ENCODE measurements at regions not wholly inside any gene's neighbourhood (a gene's known extent, or its start where the extent isn't known, plus 50 kb on each side); places are given as distances from the start of the nearest gene placed in this dataset.
A peak's percentile ranks its signal among the peaks of the same experiment; 100 is the strongest.
"Not testable (repeated sequence)": the region's sequence is repeated elsewhere in the genome, so short reads cannot be mapped to it uniquely, and the experiment has no call there.

DNA sequence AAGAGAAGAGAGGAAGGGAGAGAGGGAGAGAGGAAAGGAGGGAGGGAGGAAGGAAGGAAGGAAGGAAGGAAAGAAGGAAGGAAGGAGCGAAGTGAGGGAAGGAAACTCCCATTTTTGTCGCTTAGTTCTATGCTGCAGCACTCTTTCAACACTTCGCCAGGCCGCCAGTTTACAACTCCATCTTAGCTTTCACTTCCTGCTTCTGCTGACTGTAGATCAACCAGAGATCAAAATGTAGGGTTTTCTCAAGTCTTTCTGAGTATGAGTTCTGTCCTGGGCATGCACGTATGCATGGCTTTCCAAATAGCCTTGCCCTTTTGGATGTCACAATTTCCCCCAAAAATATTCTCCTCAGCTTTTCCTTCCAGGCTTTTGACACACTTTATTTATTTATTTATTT, 723.4 kb downstream of the TRHDE start:
- no CpG with 5 or more reads among the region's 5 CpGs for WGBS (ENCODE audit: extremely low coverage, insufficient read length, low lambda C conversion rate)
- peaks cover 0 to 2% of the 10 kb centered on the region in 2 experiments; a peak in 1 of 4 replicates for H3K4me1 Mint-ChIP-seq

DNA sequence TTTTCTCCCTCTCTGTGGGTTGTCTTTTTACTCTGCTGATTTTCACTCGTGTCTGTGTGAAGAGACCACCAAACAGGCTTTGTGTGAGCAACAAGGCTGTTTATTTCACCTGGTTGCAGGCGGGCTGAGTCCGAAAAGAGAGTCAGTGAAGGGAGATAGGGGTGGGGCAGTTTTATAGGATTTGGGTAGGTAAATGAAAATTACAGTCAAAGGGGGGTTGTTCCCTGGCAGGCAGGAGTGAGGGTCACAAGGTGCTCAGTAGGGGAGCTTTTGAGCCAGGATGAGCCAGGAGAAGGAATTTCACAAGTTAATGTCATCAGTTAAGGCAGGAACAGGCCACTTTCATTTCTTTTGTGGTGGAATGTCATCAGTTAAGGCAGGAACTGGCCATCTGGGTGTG, 729.6 kb downstream of the TRHDE start:
- not testable (repeated sequence) for H3K18ac ChIP-seq (ENCODE audit: insufficient read length, low read depth, low read length); H4K5ac ChIP-seq (ENCODE audit: insufficient read length, low read depth, low read length); H3K27ac Mint-ChIP-seq; H3K79me1 ChIP-seq (ENCODE audit: insufficient read depth, low read depth, low read length, poor library complexity, severe bottlenecking); H3K4me1 Mint-ChIP-seq; H2BK12ac ChIP-seq (ENCODE audit: insufficient read length, low read depth, low read length); H3K4me3 Mint-ChIP-seq; H3K9me3 Mint-ChIP-seq; H2AK5ac ChIP-seq (ENCODE audit: insufficient read length, low read length); H3K4me2 ChIP-seq (ENCODE audit: insufficient read depth, insufficient read length, low read length); H2BK120ac ChIP-seq (ENCODE audit: low read depth, low read length, poor library complexity, severe bottlenecking); H2BK15ac ChIP-seq (ENCODE audit: low read depth, low read length); H2BK5ac ChIP-seq (ENCODE audit: insufficient read length, low read length); H4K91ac ChIP-seq (ENCODE audit: insufficient read length, low read depth, low read length); H3K4ac ChIP-seq (ENCODE audit: low read depth, low read length); H3K14ac ChIP-seq (ENCODE audit: insufficient read depth, low read length); H3K36me3 Mint-ChIP-seq (ENCODE audit: insufficient read depth in 1 of 3, low read depth in 3 of 3); H3K56ac ChIP-seq (ENCODE audit: insufficient read length, low read depth, low read length); H3K27me3 ChIP-seq (ENCODE audit: insufficient read depth, low read length); H3K9me3 ChIP-seq (ENCODE audit: control insufficient read depth, low read depth, low read length); H3K4me1 ChIP-seq (ENCODE audit: insufficient read depth, low read length); H3T11ph ChIP-seq (ENCODE audit: low read length); DNase-seq; H3K27ac ChIP-seq (ENCODE audit: insufficient read length, low read depth, low read length); H2AFZ ChIP-seq (ENCODE audit: low read length); H2BK20ac ChIP-seq (ENCODE audit: low read depth, low read length, poor library complexity, severe bottlenecking); H3K79me2 ChIP-seq (ENCODE audit: insufficient read depth, low read length); H4K8ac ChIP-seq (replicated peaks; ENCODE audit: insufficient read length, low read depth, low read length); H4K20me1 ChIP-seq (ENCODE audit: control insufficient read depth, insufficient read depth, insufficient read length); H3K23me2 ChIP-seq (ENCODE audit: insufficient read length, low read depth, low read length, poor library complexity, severe bottlenecking); H3K9ac ChIP-seq (ENCODE audit: extremely low read depth, insufficient read length, low read length); H3K23ac ChIP-seq (ENCODE audit: insufficient read length, low read depth, low read length); H3K27me3 Mint-ChIP-seq (ENCODE audit: low read depth)
- WGBS (ENCODE audit: extremely low coverage, insufficient read length, low lambda C conversion rate), result no CpG with 5 or more reads among the region's 3 CpGs

More for the DNA sequence above, 723.4 kb downstream of the TRHDE start:
- Histone ChIP-seq H3K27ac (ENCODE audit: insufficient read length, low read depth, low read length) (no peak overlapping the region), H2AFZ (ENCODE audit: low read length) (no peak overlapping the region), H3K23me2 (ENCODE audit: insufficient read length, low read depth, low read length, poor library complexity, severe bottlenecking) (no peaks in the 10 kb centered on the region), H2BK15ac (ENCODE audit: low read depth, low read length) (no peak overlapping the region), H3K4ac (ENCODE audit: low read depth, low read length) (no peak overlapping the region), H4K91ac (ENCODE audit: insufficient read length, low read depth, low read length) (no peak overlapping the region), H3K9me3 (ENCODE audit: control insufficient read depth, low read depth, low read length) (no peaks in the 10 kb centered on the region), H3K14ac (ENCODE audit: insufficient read depth, low read length) (no peak overlapping the region), H3K79me2 (ENCODE audit: insufficient read depth, low read length) (no peaks in the 10 kb centered on the region), H2BK120ac (ENCODE audit: low read depth, low read length, poor library complexity, severe bottlenecking) (no peak overlapping the region), H2BK12ac (ENCODE audit: insufficient read length, low read depth, low read length) (peak overlapping the region; percentile 50), H3T11ph (ENCODE audit: low read length) (no peak overlapping the region), H3K4me1 (ENCODE audit: insufficient read depth, low read length) (no peaks in the 10 kb centered on the region), H3K27me3 (ENCODE audit: insufficient read depth, low read length) (no peaks in the 10 kb centered on the region), H2BK20ac (ENCODE audit: low read depth, low read length, poor library complexity, severe bottlenecking) (no peak overlapping the region), H3K4me2 (ENCODE audit: insufficient read depth, insufficient read length, low read length) (no peak overlapping the region), H2AK5ac (ENCODE audit: insufficient read length, low read length) (no peak overlapping the region), H3K79me1 (ENCODE audit: insufficient read depth, low read depth, low read length, poor library complexity, severe bottlenecking) (no peaks in the 10 kb centered on the region), H4K8ac (replicated peaks; ENCODE audit: insufficient read length, low read depth, low read length) (no peak overlapping the region), H3K9ac (ENCODE audit: extremely low read depth, insufficient read length, low read length) (no peak overlapping the region), H3K18ac (ENCODE audit: insufficient read length, low read depth, low read length) (no peak overlapping the region), H4K20me1 (ENCODE audit: control insufficient read depth, insufficient read depth, insufficient read length) (no peaks in the 10 kb centered on the region), H2BK5ac (ENCODE audit: insufficient read length, low read length) (no peak overlapping the region), H4K5ac (ENCODE audit: insufficient read length, low read depth, low read length) (no peak overlapping the region), H3K23ac (ENCODE audit: insufficient read length, low read depth, low read length) (no peak overlapping the region), H3K56ac (ENCODE audit: insufficient read length, low read depth, low read length) (no peak overlapping the region)
- Mint-ChIP-seq H3K9me3 (no peaks in the 10 kb centered on the region), H3K4me3 (no peak overlapping the region), H3K27me3 (ENCODE audit: low read depth) (no peaks in the 10 kb centered on the region), H3K27ac (peak overlapping the region in 1 of 3 experiments; percentile 27; a peak in 2 of 7 replicates), H3K36me3 (ENCODE audit: insufficient read depth in 1 of 3, low read depth in 3 of 3) (no peaks in the 10 kb centered on the region)
- TF ChIP-seq, protein P1, sequence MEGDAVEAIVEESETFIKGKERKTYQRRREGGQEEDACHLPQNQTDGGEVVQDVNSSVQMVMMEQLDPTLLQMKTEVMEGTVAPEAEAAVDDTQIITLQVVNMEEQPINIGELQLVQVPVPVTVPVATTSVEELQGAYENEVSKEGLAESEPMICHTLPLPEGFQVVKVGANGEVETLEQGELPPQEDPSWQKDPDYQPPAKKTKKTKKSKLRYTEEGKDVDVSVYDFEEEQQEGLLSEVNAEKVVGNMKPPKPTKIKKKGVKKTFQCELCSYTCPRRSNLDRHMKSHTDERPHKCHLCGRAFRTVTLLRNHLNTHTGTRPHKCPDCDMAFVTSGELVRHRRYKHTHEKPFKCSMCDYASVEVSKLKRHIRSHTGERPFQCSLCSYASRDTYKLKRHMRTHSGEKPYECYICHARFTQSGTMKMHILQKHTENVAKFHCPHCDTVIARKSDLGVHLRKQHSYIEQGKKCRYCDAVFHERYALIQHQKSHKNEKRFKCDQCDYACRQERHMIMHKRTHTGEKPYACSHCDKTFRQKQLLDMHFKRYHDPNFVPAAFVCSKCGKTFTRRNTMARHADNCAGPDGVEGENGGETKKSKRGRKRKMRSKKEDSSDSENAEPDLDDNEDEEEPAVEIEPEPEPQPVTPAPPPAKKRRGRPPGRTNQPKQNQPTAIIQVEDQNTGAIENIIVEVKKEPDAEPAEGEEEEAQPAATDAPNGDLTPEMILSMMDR (conservative IDR thresholded peaks at IDR 0.05), result no peak
- no peak for DNase-seq

Measured in H9 (cell line).